ENCODE measurements at regions not wholly inside any gene's neighbourhood (a gene's known extent, or its start where the extent isn't known, plus 50 kb on each side); places are given as distances from the start of the nearest gene placed in this dataset.

DNA sequence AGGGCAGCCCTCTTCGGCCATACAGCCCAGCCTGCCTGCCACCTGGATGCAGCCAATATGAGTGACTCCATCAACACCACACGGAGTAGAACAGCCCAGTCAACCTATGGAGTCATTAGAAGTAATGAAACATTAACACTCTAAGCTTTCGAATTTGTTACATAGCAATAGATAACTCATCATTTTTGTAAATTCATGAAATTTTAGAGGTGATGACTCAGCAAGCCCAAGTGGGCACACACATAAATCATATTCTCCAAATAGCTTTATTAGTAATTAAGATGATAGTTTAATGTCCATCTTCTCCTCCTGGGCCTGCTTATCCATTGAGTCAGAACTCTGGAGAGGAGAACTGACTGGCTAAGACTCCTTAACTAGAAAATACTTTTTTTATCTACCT, 335.0 kb upstream of the KCNH8 start:
- DNase-seq = no peak

DNA sequence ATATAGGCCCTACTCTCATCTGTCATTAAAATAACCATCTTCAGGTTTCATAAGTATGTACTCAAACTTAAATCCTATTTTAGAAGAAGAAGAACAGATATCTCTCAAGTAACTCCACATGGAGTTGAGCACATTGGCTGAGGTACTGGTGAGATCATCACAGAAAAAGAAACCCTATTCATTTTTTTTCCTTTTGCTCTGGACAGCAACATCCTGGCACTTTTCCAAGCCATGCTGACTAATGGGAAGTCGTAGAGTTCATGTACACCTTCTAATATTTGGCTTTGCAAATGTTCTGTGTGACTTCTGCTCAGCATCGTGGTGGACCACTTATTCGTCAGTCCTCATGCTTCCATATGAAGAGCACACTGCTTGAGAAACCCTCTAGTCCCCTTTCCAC, 336.0 kb upstream of the KCNH8 start:
- no peak for DNase-seq

DNA sequence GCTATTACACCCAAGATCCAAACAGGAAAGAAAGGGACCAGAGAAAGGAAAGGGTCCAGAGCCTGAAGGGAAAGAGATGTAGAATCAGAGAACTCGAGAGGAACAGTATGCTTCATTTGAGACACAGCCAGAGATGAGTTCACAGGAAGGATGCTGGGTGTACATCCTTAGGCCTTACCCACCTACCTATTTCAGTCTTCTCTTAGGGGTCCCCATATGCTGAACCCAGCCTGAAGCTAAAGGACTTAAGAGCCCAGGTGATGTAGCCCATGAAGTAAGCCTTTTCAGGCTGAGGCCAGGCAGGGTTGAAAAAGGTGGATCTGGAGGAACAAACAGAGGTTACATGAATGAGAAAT, 338.0 kb upstream of the KCNH8 start:
- DNase-seq = no peak

DNA sequence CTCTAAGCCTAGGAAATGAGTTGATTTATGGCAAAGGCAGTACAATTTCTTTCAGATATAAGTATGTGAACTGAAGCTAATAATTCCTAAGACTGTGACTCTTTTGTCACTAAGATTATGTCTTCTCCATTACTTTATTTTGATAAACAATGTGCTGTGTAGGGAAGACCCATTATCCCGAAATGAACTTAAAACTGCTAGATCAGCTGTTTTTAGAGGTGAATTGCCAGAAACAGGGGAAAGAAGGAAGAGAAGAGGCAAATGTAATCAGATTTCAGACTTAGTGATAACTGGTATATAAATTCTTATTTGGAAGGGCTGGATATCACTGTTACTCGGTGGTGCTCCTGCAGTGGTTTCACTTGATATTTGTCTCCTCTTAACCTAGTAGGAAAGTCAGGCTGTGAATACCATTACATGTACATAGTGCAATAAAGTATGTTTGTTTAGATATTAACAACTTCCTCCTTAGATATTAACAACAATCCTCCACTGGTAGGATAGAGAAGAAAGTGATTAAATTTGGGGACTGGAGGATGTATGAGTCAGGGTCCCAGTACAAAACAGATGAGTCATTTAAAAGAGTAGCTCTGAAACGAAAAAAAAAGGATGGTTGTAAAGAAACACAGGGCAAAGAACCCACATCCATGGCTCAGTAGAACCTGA, 338.5 kb upstream of the KCNH8 start:
- DNase-seq = no peak

DNA sequence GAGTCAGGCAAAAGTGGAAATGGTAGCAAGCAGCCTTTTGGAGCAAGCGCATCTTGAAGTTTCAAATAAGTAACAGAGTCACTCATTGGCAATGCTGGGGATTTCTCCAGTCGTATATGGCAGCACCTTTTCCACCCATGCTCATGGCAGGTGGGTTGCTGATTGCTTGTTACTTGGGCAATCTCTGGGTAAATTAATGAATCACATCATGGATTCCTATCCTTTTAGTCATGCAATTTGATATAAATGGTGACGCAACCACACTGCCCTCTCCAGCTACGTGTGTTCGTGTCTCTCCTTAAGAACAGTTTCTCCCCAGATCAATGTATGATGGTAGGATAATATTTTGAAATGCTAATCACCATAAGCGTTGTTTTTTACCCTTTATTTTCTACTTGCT, 339.9 kb upstream of the KCNH8 start:
- DNase-seq = no peak

DNA sequence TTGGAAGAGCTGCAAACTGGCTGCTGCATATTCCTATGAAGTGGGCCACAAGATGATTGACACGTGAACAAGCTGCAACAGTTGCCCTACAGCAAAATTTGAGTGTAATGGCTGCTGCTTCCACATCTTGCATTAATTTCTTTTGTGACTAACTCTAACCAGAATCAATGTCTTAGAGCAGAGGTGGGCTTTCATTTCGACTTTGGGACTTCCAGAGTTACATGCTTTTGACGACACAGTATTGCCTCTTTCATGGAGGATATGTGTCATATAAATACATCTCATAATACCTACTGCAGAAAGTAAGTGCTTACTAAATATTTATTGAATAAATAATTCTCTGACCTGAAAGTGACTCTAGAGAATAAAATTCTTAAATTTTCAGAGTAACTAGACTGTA, 340.7 kb upstream of the KCNH8 start:
- no peak for DNase-seq

DNA sequence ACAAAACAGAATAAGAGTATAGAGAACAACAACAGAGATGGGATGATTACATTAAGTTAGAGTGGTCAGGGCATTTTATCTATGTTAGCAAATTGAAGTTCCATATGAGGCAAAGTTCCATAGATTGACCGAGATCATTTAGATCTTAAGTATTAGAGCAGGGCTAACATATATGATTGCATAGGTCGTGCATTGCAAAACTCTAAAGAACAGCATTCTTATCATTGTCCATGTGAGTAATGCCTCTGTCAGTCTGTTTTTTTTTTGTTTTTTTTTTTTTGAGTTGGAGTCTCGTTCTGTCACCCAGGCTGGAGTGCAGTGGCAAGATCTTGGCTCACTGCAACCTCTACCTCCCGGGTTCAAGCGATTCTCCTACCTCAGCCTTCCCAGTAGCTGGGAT, 341.7 kb upstream of the KCNH8 start:
- DNase-seq = no peak

DNA sequence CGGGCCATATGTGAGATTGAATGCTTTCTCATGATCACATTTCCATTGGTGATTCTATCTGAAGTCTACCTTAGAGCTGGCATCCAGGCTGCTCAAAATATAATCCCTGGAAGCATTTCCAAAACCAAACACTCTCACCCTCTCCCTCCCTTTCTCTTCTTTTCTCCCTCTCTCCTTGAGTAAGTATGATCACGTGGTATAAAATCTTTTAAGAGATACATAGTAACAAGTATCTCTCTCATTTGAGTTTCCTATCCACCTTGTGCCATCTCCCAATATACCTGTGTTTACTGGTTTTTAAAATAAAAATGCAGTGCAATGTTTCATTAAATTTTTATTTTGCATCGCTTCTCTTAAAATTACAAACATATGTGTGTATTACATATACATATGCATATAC, 350.9 kb upstream of the KCNH8 start:
- no peak for DNase-seq

DNA sequence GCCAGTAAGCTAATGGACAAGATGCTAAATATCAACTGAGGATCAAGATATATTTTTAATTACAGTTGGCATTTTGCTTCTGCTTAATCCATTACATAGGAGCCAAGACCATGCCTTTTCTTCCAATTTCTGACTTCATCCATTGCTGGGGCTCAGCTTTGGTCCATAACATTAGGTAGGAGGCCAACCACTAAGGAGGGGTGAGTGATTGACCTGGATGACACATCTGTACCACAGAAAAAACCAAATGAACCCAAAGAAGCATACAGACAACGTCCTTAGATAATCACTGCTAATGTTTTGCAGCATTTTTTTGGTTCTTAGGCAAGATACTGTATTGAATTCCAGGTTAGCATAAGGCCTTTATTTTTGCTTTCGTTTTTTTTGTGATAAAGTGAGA, 353.2 kb upstream of the KCNH8 start:
- no peak for DNase-seq

DNA sequence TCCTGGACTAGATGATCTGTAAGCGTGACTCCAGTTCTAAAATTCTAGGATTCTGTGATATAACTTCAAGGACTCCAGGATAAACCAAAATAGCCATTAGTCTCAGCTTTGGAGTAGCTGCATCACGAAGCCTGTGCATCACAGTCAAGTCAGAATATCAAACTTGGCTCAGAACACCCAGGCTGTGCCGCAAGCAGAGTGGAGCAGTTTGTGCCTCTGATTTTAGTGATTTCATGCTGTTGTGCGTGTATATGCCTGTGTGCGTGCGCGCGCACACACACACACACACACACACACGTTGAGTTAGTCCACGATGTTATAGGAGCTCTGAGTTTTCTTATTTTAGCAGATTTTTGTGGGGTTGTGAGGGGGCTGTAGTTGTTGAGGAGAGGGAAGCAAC, 356.6 kb upstream of the KCNH8 start:
- no peak for DNase-seq

DNA sequence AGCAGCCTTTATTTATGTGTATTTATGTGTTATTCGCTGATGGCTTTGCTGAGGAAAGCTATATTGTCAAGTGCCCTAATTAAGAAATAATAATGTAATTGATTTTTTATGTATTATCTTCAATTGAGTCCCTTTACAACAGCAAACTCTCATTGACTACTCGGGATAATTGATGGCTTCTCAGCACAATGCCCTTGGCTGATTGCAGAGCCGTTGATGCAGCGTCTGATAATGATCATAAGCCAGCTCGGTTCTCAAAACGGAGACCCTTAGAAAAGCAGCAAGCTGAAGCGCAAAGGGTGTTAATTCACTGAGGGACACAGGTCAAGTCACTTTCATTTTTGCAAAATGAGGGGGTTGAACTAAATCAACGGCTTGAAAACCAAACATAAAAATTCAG, 357.1 kb upstream of the KCNH8 start:
- DNase-seq = no peak

DNA sequence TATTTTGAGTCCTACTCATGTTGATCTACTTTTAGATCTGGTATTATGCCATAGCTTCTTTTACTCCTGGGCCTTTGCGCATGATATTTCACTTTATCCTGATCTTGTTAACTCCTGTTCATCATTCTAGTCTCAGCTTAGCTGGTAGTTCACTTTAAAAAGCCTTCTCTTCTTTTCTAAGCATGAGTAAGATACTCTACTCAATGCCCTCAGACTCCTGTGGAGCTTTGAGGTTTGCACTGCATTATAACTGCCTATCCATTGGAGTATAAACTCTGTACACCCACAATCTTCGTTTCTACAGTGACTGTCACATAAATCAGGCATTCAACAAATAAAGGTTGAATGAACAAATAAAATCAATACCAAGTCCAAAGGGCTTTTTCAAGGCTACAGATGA, 357.9 kb upstream of the KCNH8 start:
- no peak for DNase-seq

DNA sequence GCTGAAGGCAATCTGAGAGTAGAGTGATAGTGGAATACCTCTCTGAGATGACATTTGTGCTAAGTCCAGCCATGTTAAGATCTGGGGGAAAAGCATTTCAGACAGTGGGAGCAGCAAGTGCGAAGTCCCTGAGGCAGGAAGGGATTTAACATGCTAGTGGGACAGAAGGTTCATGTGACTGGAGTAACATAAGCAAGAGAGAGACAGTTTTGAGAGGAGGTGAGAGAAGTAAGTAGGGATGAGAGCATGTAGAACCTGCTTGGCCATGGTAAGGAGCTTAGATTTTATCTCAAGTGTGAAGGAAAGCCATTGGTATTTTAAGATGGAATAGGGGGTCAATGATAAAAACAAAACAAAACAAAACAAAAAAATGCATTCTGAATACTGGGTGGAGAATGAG, 358.6 kb upstream of the KCNH8 start:
- DNase-seq = no peak

DNA sequence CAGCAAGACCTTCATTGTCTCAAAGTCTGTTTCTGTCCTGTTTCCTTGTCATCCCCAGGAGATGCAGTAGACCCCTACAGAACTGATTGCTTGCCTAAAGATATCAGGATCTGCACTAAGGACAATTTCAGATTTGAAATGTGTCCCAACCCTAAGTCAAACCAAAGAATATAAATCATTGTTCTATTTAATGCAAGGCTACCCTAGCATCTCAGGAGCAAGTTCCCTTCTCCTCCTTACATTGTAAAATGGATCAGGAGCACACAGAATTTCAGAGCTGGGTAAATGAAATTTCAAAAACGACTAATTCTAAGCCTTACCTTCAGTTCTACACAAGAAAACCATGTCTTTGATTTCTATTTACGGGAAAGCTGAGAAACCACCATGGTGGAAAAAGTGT, 360.9 kb upstream of the KCNH8 start:
- peak; percentile 1 for DNase-seq

DNA sequence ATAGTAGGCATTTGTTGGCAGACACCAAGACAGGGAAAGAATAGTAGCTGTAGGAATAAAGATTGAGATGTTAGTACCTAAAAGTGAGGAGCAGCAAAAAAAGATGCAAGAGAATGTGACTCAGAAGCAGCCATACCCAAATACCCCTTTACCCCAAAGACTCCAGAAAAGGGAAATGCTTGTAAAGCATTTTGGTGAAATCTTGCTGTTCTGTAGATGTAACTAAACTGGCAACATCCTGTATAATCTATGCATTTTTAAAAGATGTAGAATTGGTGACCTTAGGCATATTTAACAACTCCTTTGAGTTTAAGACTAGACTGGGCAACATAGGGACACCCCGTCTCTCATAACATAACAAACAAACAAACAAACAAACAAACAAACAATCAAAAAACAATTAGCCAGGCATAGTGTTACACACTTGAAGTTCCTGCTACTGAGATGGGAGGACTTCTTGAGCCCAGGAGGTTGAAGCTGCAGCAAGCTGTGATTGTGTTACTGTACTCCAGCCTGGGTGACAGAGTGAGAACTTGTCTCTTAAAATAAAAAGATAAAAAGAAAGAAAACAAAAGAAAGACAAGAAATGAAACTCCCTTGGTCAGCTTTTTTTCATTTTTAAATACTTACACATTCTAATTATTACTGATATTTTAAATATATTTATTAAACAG, 361.5 kb upstream of the KCNH8 start:
- no peak for DNase-seq

DNA sequence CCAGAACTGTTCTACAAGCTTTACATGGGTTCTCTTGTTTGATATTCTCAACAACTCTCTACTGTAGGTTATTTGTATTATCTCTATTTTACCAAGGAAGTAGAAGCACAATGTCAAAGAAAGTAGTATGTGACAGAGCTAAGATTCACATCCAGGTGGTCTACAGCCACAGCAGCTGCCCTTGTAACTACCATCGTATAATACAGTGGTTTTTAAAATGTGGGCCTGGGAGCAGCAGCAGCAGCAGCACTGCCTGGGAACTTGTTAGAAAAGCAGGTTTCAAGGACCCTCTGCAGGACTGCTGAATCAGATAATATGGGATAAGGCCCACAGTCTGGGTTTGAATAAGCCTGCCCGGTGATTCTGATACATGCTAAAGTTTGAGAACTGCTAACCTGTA, 357.1 kb upstream of the SATB1 start:
- no peak for DNase-seq

DNA sequence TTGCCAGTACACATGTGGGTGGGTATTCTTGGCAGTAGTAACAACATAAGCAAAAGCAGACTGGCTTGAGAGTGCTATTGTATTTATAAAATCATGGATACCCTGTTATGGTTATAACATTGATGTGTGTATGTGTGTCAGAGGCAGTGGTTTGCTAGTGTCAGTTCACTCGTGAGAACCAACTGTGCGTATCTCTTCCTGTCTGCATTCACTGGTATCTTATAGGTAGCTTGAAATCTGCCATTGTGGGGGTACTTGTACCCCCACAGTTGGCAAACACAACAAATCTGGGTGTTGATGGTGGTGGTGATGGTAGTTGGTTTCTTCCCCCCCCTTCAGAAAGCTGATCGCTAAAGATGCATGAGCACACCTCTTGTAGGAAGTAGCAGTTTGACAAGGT, 355.8 kb upstream of the SATB1 start:
- no peak for DNase-seq

DNA sequence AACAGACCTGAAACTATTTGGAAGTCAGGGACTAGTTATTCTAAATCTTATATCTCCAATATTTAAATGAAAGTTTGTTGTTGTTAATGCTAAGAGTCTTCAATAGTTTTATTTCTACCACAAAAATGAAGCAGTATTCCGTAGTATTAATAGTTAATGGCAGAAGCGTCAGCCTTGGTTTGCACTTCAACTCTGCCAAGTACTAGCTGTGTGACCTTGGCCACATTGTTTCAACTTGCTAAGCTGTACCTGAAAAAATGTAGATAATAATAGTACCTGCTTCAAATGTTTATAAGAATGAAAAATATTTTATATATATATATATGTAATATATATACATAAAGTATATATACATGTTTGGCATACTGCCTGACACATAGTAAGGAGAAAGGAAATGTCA, 354.6 kb upstream of the SATB1 start:
- no peak for DNase-seq

DNA sequence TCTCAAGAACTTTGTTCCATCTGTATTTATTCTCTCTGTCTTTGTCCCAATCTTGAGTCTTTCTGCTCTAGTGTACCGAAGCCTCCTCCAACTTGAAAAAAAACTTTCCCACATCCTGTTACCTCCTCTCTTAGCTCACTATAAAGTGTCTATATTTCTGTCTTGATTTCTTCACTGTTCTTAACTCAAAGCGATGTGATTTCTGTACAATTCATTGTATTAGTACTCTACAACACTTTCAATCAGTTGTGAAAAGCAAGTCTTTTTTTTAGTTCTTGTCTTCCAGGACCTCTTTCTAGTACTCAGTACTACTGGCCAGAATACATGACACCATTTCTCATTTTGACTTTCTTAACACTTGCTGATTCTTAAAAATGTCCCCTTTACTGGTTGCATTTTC, 353.5 kb upstream of the SATB1 start:
- DNase-seq = no peak

DNA sequence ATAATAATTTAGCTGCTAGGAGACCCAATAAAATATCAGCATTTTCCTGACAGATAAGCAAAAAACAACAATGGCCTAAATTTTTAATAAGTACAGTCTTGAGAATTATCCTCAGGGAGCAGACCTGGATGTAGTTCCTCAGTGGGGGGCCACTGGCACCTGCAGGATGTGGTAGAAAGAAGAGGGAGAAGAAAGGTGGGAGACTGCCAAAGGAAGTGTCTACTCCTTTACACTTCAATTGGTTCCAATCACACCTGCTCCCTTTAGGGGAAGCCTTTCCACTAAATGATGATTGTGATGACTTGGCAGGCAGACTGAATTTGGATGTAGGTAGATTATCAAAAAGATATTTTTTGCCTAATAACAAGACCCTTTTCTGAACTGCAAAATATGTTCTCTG, 353.0 kb upstream of the SATB1 start:
- no peak for DNase-seq

DNA sequence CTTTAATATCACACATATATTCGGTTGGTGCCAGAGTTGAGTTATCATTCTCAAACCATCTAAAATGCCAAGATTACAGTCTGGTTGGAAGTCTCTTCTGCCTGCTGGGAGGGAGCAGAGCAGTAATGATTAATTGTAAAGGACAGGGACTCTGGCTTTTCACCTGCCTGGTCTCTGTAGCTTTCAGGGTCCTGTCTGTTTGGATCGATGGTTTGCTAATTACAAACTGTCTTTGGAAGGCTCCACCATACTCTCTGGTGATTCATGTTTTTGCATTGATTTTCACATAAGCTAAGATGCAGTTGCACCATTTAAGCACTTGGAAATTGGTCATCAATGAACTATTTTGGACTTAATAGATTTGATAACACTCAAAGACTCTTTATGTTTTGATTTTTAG, 350.4 kb upstream of the SATB1 start:
- no peak for DNase-seq

DNA sequence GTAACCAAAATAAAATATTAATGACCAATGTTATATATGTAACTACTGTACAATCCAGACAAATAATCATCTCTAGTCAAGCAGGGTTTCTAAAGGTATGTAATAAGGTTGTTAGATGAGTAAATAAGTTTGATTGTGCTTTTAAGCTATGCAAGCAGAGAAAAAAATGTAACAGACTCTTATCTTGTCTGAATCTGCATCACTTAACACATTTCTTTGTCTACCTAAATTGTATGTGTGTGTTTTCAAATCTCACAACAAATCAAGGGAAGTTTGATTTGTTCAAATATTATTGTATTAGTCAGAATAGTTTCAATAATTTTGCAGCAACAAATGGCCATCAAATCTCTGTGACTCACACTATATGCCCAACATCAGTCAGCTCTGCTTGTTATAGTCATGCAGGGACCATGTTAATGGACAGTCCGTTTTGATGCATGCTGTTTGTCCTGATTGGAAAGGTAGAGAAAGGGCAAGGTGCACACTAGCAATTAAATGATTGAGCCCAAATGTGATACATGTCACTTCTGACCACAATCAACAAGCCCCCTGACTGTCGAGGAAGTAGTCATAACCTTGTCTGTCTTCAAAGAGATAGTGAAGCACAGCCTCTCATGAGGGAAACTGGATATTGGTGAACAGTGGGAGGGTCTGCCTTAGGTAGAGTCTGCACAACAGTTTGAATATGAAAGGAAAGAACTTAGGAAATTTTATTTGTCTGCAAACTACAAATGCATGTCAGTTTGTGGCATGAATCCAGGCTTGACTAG, 349.4 kb upstream of the SATB1 start:
- no peak for DNase-seq

DNA sequence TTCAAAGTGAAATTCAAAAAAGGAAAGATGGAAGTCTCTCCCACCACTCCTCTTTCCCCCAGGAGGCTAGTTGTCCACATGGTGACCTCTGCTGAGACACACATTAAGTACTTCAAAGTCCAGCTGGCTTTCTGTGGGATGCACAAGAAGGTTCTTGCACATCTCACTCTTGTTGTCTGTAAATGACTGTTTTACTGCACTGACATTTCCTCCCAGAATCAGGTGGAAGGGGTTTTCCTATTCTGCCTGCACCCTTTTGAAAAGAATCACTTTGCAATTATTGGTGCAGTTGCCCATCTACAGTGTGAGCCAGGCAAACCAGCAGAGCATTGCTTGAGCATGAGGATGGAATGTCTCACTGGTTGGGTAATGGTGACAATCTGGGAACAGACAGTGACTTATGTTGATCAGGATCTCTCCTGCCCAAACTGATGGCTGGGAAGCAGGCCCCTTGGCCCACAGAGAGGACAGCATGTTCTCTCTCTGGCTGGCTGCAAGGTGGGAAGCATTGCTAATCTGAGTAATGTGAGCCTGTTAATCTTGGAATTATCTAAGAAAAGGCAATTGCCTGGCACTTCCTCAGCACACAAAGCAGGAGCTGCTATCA, 347.7 kb upstream of the SATB1 start:
- no peak for DNase-seq

DNA sequence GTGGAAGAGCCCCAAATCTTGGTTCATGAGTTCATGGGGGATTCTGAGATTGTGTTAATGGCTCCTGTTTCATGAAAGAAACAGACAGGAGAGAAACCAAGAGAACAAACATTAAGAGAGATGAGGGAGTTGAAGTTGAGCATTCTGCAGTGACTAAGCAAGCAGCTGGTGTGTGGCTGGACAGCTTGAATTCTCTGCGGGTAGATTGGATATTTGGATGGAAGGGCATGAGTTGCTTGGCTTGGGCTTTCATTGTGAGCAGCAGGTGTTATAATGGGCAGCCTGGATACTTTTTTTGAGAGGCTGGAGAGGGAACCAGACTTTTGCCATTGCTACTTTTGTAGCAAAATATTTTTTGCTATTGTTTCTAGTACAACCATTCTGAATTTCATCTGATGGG, 346.8 kb upstream of the SATB1 start:
- no peak for DNase-seq
